ENCODE measurements at regions not wholly inside any gene's neighbourhood (a gene's known extent, or its start where the extent isn't known, plus 50 kb on each side); places are given as distances from the start of the nearest gene placed in this dataset.

GRCh38 chr3:152970851-152971250 lies 135.9 kb downstream of the P2RY1 start:
- TF ChIP-seq POLR2A (IDR thresholded peaks at IDR 0.05) (no peak), CTCF (IDR thresholded peaks at IDR 0.05) (no peak)
